Caco-2 (cell line): ENCODE measurements at regions not wholly inside any gene's neighbourhood (a gene's known extent, or its start where the extent isn't known, plus 50 kb on each side); places are given as distances from the start of the nearest gene placed in this dataset.
"Not testable (repeated sequence)": the region's sequence is repeated elsewhere in the genome, so short reads cannot be mapped to it uniquely, and the experiment has no call there.

Experiments used
- BruUV-seq: library from RNA; stranded (reverse); fragments of 400-500 nt; replicated peaks from 2 replicates; lab custom pipeline; 2021; lab: Mats Ljungman, UMichigan
- CTCF ChIA-PET: fragments of 300-600 bp; sonication (Branson Sonifier 250); formaldehyde crosslinking; loops from one replicate; lab custom pipeline; 2022; ENCODE audit warnings: antibody characterized with exemption; lab: Charles Lee
- POLR2A ChIA-PET: fragments of 300-600 bp; sonication (Branson Sonifier 250); formaldehyde crosslinking; loops from one replicate; lab custom pipeline; 2022; ENCODE audit warnings: antibody characterized with exemption; lab: Charles Lee
- DNase-seq, 2 experiments: peaks; one replicate each; pipeline versions ENCODE4 v3.0.0 to v3.0.0-alpha.2; 2020 to 2022
- H3K27me3 ChIP-seq: replicated peaks from 2 replicates; pipeline ENCODE4 v1.6.0; 2011; ENCODE audit warnings: low read length; ENCODE audit not compliant: control insufficient read depth, insufficient read depth
- H3K36me3 ChIP-seq: 2 replicates; pipeline ENCODE4 v1.5.1; 2011; ENCODE audit warnings: low read length; ENCODE audit not compliant: control insufficient read depth, insufficient read depth
- H3K4me1 ChIP-seq: fragments of 250-450 bp; sonication (Bioruptor Pico); 2 replicates; pipeline ENCODE4 v1.5.1; 2020; ENCODE audit warnings: mild to moderate bottlenecking
- H3K4me3 ChIP-seq: 2 replicates; pipeline ENCODE4 v1.5.1; 2011; ENCODE audit warnings: low read depth, mild to moderate bottlenecking, control low read depth, low read length
- H3K9me3 ChIP-seq: fragments of 250-450 bp; sonication (Bioruptor Pico); 2 replicates; pipeline ENCODE4 v1.5.1; 2020; ENCODE audit warnings: mild to moderate bottlenecking, moderate library complexity
- H3K27ac Mint-ChIP-seq: one replicate; pipeline ENCODE4 v1.8.0; 2022; ENCODE audit warnings: mixed read lengths; ENCODE audit not compliant: unreplicated experiment
- H3K27me3 Mint-ChIP-seq: one replicate; pipeline ENCODE4 v1.8.0; 2022; ENCODE audit warnings: mixed read lengths; ENCODE audit not compliant: insufficient read depth, unreplicated experiment
- H3K36me3 Mint-ChIP-seq: one replicate; pipeline ENCODE4 v1.8.0; 2022; ENCODE audit warnings: mild to moderate bottlenecking, mixed read lengths; ENCODE audit not compliant: insufficient read depth, unreplicated experiment
- H3K4me1 Mint-ChIP-seq: one replicate; pipeline ENCODE4 v1.8.0; 2022; ENCODE audit warnings: low read depth, mixed read lengths; ENCODE audit not compliant: unreplicated experiment
- H3K4me3 Mint-ChIP-seq: one replicate; pipeline ENCODE4 v1.8.0; 2022; ENCODE audit warnings: mild to moderate bottlenecking, moderate library complexity, mixed read lengths; ENCODE audit not compliant: unreplicated experiment
- H3K9me3 Mint-ChIP-seq: one replicate; pipeline ENCODE4 v1.8.0; 2022; ENCODE audit warnings: mixed read lengths; ENCODE audit not compliant: unreplicated experiment
- intact Hi-C: fragments of 100-400 bp; cut with micrococcal nuclease; formaldehyde crosslinking; loops from one replicate; pipeline ENCODE4 v1.10.0; 2022; ENCODE audit not compliant: unreplicated experiment
- TF ChIP-seq, protein P1 (sequence below), 2 experiments: fragments of 200-600 bp in 1 of 2; IDR thresholded peaks; 1 replicate in 1 of 2; 2 replicates in 1 of 2; pipeline versions ENCODE4 v1.5.1 to v1.8.0; 2011 to 2022; ENCODE audit warnings: antibody characterized with exemption in 1 of 2, control low read depth in 1 of 2, inconsistent platforms in 1 of 2, low read depth in 1 of 2, low read length in 1 of 2, mild to moderate bottlenecking in 1 of 2, moderate library complexity in 1 of 2; ENCODE audit not compliant: insufficient read depth in 1 of 2, severe bottlenecking in 1 of 2, unreplicated experiment in 1 of 2

DNA sequence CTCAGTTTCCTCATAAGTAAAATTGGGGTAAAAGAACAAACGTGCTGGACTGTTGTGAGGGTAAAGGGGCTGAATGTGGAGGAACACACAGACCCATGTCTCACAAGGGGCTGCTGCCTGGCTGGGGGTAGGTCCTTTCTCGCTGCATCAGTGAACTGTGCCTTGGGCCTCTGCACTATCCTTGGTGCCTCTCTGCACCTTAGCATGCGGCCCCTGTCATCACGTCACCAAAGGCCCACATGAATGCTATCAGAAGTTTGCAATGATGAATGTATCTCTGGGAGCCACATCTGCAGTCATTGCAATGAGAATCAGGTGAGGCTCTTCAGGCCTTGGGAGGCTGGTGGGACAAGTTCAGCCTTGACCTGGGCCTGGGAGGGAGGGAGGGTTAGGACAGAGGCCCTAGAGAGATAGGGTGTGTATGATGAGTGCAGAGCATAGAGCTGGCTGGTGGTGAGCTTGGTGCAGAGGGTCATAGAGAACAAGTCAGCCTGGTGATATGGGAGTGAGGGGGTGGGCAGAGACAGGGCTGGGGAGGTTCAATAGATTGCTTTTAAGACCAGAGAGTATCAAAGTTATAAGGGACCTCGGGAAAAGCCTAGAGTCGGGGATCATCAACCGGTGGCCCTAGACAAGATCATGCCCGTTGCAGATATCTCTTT lies 308.4 kb downstream of the RPS24 start:
- no TSS peak for BruUV-seq
- H3K36me3 Mint-ChIP-seq = no peaks in the 10 kb centered on the region
- ChIA-PET POLR2A (no interaction called here), CTCF (no interaction called here)
- Histone ChIP-seq H3K36me3 (no peaks in the 10 kb centered on the region), H3K27me3 (no peaks in the 10 kb centered on the region; the same call in none of the 2 replicates), H3K4me3 (no peak overlapping the region), H3K9me3 (peaks cover 3% of the 10 kb centered on the region; the same call in 1 of the 2 replicates), H3K4me1 (no peaks in the 10 kb centered on the region)
- H3K27ac Mint-ChIP-seq = no peak overlapping the region
- H3K4me3 Mint-ChIP-seq = no peak overlapping the region
- H3K27me3 Mint-ChIP-seq = peaks cover 7% of the 10 kb centered on the region
- peaks cover 21% of the 10 kb centered on the region for H3K9me3 Mint-ChIP-seq
- TF ChIP-seq, protein P1, sequence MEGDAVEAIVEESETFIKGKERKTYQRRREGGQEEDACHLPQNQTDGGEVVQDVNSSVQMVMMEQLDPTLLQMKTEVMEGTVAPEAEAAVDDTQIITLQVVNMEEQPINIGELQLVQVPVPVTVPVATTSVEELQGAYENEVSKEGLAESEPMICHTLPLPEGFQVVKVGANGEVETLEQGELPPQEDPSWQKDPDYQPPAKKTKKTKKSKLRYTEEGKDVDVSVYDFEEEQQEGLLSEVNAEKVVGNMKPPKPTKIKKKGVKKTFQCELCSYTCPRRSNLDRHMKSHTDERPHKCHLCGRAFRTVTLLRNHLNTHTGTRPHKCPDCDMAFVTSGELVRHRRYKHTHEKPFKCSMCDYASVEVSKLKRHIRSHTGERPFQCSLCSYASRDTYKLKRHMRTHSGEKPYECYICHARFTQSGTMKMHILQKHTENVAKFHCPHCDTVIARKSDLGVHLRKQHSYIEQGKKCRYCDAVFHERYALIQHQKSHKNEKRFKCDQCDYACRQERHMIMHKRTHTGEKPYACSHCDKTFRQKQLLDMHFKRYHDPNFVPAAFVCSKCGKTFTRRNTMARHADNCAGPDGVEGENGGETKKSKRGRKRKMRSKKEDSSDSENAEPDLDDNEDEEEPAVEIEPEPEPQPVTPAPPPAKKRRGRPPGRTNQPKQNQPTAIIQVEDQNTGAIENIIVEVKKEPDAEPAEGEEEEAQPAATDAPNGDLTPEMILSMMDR (IDR thresholded peaks at IDR 0.05; ENCODE audit: insufficient read depth in 1 of 2, low read depth in 1 of 2, low read length in 1 of 2, severe bottlenecking in 1 of 2, unreplicated experiment in 1 of 2) = no peak
- no peaks in the 10 kb centered on the region for H3K4me1 Mint-ChIP-seq
- DNase-seq = peak in 1 of 2 experiments; percentile 13
- intact Hi-C loops = no loop called here

DNA sequence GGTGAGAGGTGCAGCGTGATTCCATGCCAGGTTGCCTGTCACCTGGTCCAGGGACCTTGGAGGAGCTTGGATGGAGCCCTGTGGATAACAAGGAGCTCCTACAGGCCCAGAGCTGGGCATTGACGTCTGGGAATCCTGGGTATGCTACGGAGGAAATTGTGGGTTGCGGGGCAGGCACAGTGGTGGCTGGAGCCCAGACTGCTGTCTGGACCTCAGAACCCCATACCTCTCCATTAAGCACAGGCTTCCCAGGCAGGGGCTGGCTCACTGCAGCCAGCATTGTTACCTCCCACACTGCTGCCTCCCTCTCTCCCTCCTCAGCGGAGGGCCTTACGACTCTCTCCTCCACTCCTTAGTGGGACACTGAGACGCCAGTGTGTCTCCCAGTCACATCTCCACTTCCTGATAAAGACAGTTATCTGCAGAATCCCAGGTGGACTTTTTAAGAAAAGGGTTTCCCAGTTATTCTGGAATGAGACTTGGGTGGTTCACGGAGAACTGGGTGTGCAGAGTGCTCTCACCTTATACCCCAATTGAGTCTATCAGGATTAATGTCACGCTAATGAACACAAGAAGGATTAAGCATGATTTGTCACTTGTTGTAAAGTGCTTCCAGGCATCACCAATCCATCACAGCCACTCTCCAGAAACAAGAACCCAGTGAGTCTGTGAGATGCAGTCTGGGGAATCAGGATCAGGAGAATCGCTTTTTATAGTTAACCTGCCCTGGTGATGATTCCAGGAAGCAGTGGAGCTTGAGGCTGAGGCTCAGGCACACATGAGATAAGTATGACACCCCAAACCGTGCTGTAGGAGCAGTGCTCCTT lies 309.4 kb downstream of the RPS24 start:
- ChIA-PET CTCF (no interaction called here), POLR2A (no interaction called here)
- intact Hi-C loops = no loop called here
- Histone ChIP-seq H3K27me3 (no peaks in the 10 kb centered on the region; the same call in none of the 2 replicates), H3K9me3 (peaks cover 6% of the 10 kb centered on the region; the same call in 1 of the 2 replicates), H3K36me3 (no peaks in the 10 kb centered on the region), H3K4me3 (no peak overlapping the region), H3K4me1 (no peaks in the 10 kb centered on the region)
- peaks cover 11% of the 10 kb centered on the region for H3K27me3 Mint-ChIP-seq
- peak in 1 of 2 experiments; percentile 17 for DNase-seq
- H3K9me3 Mint-ChIP-seq = peaks cover 21% of the 10 kb centered on the region
- no peaks in the 10 kb centered on the region for H3K36me3 Mint-ChIP-seq
- TF ChIP-seq, protein P1 (IDR thresholded peaks at IDR 0.05; ENCODE audit: insufficient read depth in 1 of 2, low read depth in 1 of 2, low read length in 1 of 2, severe bottlenecking in 1 of 2, unreplicated experiment in 1 of 2) = no peak
- H3K27ac Mint-ChIP-seq = no peak overlapping the region
- H3K4me1 Mint-ChIP-seq = no peaks in the 10 kb centered on the region
- no peak overlapping the region for H3K4me3 Mint-ChIP-seq
- BruUV-seq = no TSS peak

DNA sequence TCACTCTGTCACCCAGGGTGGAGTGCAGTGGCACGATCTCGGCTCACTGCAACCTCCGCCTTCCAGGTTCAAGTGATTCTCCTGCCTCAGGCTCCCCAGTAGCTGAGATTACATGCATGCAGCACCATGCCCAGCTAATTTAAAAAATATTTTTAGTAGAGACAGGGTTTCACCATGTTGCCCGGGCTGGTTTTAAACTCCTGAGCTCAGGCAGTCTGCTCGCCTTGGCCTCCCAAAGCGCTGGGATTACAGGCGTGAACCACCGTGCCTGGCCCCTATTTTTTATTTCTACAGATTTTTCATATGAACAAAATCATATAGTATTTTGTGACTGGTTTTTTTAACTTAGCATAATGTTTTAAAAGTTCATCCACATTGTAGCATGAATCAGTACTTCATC lies 310.6 kb downstream of the RPS24 start:
- H3K9me3 ChIP-seq, H3K27ac Mint-ChIP-seq, BruUV-seq, POLR2A ChIA-PET, intact Hi-C loops, H3K27me3 ChIP-seq, H3K4me1 ChIP-seq, H3K27me3 Mint-ChIP-seq, H3K4me3 Mint-ChIP-seq, H3K4me3 ChIP-seq, H3K4me1 Mint-ChIP-seq, H3K36me3 ChIP-seq, CTCF ChIA-PET, H3K36me3 Mint-ChIP-seq, DNase-seq: not testable (repeated sequence)
- peaks cover 12% of the 10 kb centered on the region for H3K9me3 Mint-ChIP-seq

- POLR2A ChIA-PET, H3K27me3 Mint-ChIP-seq: not testable (repeated sequence)
Measured at GRCh38 chr10:78345515-78345914, 311.9 kb downstream of the RPS24 start.

More at GRCh38 chr10:78345515-78345914, 311.9 kb downstream of the RPS24 start:
- CTCF ChIA-PET = interaction anchor here (0.7 kb wide), 1 partner anchor 343 kb away, joined by 3 read pairs; no protein-coding TSS in a partner anchor
- H3K4me1 ChIP-seq, BruUV-seq, H3K27me3 ChIP-seq, H3K36me3 Mint-ChIP-seq, H3K9me3 ChIP-seq, H3K36me3 ChIP-seq, H3K4me3 ChIP-seq, intact Hi-C loops, H3K4me3 Mint-ChIP-seq, H3K4me1 Mint-ChIP-seq, H3K27ac Mint-ChIP-seq: not testable (repeated sequence)
- peaks cover 12% of the 10 kb centered on the region for H3K9me3 Mint-ChIP-seq
- peak in 1 of 2 experiments; percentile 1 for DNase-seq
